A673 (cell line): ENCODE measurements at regions not wholly inside any gene's neighbourhood (a gene's known extent, or its start where the extent isn't known, plus 50 kb on each side); places are given as distances from the start of the nearest gene placed in this dataset.

Experiments
- EZH2 ChIP-seq: fragments of 200-600 bp; sonication (generic); IDR thresholded peaks from 2 replicates; pipeline ENCODE4 v1.6.1; 2017; ENCODE audit warnings: borderline replicate concordance, low read depth, mild to moderate bottlenecking, mixed read lengths, antibody characterized with exemption, low read length; ENCODE audit not compliant: poor library complexity, severe bottlenecking
- TF ChIP-seq, protein P1 (sequence below): fragments of 300-800, 200-600 bp; sonication (generic); conservative IDR thresholded peaks from 2 replicates; pipeline ENCODE4 v1.5.1; 2017; ENCODE audit warnings: low read depth, mild to moderate bottlenecking, antibody characterized with exemption, low read length, moderate library complexity, mixed read lengths

DNA sequence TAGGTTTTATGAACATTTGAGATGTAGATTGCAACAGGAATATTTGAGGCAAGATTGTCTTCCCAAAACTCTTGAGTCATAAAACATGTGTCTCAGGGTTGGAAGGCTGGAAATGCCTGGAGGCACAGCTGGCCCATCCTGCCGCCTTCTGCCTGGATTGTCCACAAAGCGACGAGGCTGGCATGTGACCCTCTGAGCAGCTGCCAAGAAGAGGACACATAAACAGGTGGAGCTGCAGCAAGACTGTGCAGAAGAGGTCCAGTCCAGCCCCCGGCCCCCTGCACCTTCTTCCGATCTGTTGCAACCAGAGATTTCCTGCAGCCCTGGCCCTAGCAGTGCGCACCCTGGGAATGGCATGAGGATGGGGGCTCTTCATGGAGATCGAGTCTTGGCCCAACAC lies 101.9 kb upstream of the BCOR start:
- TF ChIP-seq, protein P1, sequence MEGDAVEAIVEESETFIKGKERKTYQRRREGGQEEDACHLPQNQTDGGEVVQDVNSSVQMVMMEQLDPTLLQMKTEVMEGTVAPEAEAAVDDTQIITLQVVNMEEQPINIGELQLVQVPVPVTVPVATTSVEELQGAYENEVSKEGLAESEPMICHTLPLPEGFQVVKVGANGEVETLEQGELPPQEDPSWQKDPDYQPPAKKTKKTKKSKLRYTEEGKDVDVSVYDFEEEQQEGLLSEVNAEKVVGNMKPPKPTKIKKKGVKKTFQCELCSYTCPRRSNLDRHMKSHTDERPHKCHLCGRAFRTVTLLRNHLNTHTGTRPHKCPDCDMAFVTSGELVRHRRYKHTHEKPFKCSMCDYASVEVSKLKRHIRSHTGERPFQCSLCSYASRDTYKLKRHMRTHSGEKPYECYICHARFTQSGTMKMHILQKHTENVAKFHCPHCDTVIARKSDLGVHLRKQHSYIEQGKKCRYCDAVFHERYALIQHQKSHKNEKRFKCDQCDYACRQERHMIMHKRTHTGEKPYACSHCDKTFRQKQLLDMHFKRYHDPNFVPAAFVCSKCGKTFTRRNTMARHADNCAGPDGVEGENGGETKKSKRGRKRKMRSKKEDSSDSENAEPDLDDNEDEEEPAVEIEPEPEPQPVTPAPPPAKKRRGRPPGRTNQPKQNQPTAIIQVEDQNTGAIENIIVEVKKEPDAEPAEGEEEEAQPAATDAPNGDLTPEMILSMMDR = no peak
- TF ChIP-seq EZH2 = no peak
